Endodermal cell (in vitro differentiated cells): ENCODE measurements at regions not wholly inside any gene's neighbourhood (a gene's known extent, or its start where the extent isn't known, plus 50 kb on each side); places are given as distances from the start of the nearest gene placed in this dataset.

ENCODE experiments used
- DNase-seq: peaks from one replicate; pipeline ENCODE4 v3.0.0-alpha.2; 2017
- H3K27ac ChIP-seq: 2 replicates; pipeline ENCODE4 v1.5.1; 2013; ENCODE audit warnings: mild to moderate bottlenecking, low read depth, low read length, moderate library complexity
- H3K27me3 ChIP-seq: 2 replicates; pipeline ENCODE4 v1.6.1; 2013; ENCODE audit warnings: mild to moderate bottlenecking, low read length, moderate library complexity; ENCODE audit not compliant: insufficient read depth, control insufficient read depth, poor library complexity, severe bottlenecking
- H3K36me3 ChIP-seq: 2 replicates; pipeline ENCODE4 v1.7.0; 2013; ENCODE audit warnings: mild to moderate bottlenecking, low read length, moderate library complexity; ENCODE audit not compliant: control insufficient read depth, insufficient read depth
- H3K4me1 ChIP-seq: one replicate; pipeline ENCODE4 v1.7.0; 2013; ENCODE audit warnings: low read length; ENCODE audit not compliant: control insufficient read depth, insufficient read depth
- H3K4me3 ChIP-seq: 2 replicates; pipeline ENCODE4 v1.5.1; 2013; ENCODE audit warnings: mild to moderate bottlenecking, low read length, moderate library complexity
- H3K9ac ChIP-seq: 2 replicates; pipeline ENCODE4 v1.6.1; 2013; ENCODE audit warnings: mild to moderate bottlenecking, low read length, moderate library complexity; ENCODE audit not compliant: poor library complexity, severe bottlenecking; ENCODE audit errors: extremely low read depth
- H3K9me3 ChIP-seq: 2 replicates; pipeline ENCODE4 v1.6.1; 2013; ENCODE audit warnings: mild to moderate bottlenecking, low read length, moderate library complexity; ENCODE audit not compliant: control insufficient read depth
- H3K27ac Mint-ChIP-seq: 2 replicates; pipeline ENCODE4 v1.8.0; 2020; ENCODE audit warnings: mixed read lengths
- H3K27me3 Mint-ChIP-seq: 2 replicates; pipeline ENCODE4 v1.8.0; 2021; ENCODE audit warnings: mild to moderate bottlenecking, mixed read lengths; ENCODE audit not compliant: insufficient read depth
- H3K36me3 Mint-ChIP-seq: 2 replicates; pipeline ENCODE4 v1.8.0; 2020; ENCODE audit warnings: low read depth, mixed read lengths
- H3K4me1 Mint-ChIP-seq: 2 replicates; pipeline ENCODE4 v1.8.0; 2020; ENCODE audit warnings: mixed read lengths
- H3K4me3 Mint-ChIP-seq: 2 replicates; pipeline ENCODE4 v1.8.0; 2020; ENCODE audit warnings: mild to moderate bottlenecking, moderate library complexity, mixed read lengths
- H3K9me3 Mint-ChIP-seq: 2 replicates; pipeline ENCODE4 v1.8.0; 2020; ENCODE audit warnings: mild to moderate bottlenecking, mixed read lengths
- CTCF ChIP-seq: fragments of 200-600 bp; sonication (generic); conservative IDR thresholded peaks from 2 replicates; pipeline ENCODE4 v1.5.0; 2021; ENCODE audit warnings: antibody characterized with exemption, mild to moderate bottlenecking
- WGBS, 2 experiments: methylation state at CpG; one replicate each; pipeline versions ENCODE4 v1.1.5 to v1.1.7; 2013; ENCODE audit warnings: missing lambda C conversion rate in 2 of 2, mixed read lengths in 1 of 2; ENCODE audit not compliant: insufficient coverage in 1 of 2, insufficient read length in 1 of 2; 5-methylcytosine and 5-hydroxymethylcytosine counted together

GRCh38 chr1:11365744-11366387 lies 92.9 kb downstream of the UBIAD1 start:
- Histone ChIP-seq H3K9ac (no peak overlapping the region), H3K27me3 (no peaks in the 10 kb centered on the region), H3K9me3 (no peaks in the 10 kb centered on the region), H3K4me1 (no peaks in the 10 kb centered on the region), H3K27ac (no peak overlapping the region), H3K4me3 (no peak overlapping the region), H3K36me3 (no peaks in the 10 kb centered on the region)
- no peak overlapping the region for H3K27ac Mint-ChIP-seq
- H3K4me3 Mint-ChIP-seq, result no peak overlapping the region
- no peaks in the 10 kb centered on the region for H3K4me1 Mint-ChIP-seq
- H3K36me3 Mint-ChIP-seq, result no peaks in the 10 kb centered on the region
- DNase-seq, result no peak
- WGBS, 2 experiments, result 91 to 96% methylated on average over 8 to 9 of the region's 9 CpGs
- no peak for TF ChIP-seq CTCF
- H3K27me3 Mint-ChIP-seq, result no peaks in the 10 kb centered on the region
- no peaks in the 10 kb centered on the region for H3K9me3 Mint-ChIP-seq

- H3K4me3 Mint-ChIP-seq, result no peak overlapping the region
- DNase-seq, result no peak
- H3K27me3 Mint-ChIP-seq, result no peaks in the 10 kb centered on the region
- H3K27me3 ChIP-seq, result no peaks in the 10 kb centered on the region
- 71 to 79% methylated on average over 4 to 10 of the region's 10 CpGs for WGBS, 2 experiments
- H3K9ac ChIP-seq, result no peak overlapping the region
- H3K4me1 Mint-ChIP-seq, result no peaks in the 10 kb centered on the region
- no peak overlapping the region for H3K27ac Mint-ChIP-seq
- H3K36me3 Mint-ChIP-seq, result no peaks in the 10 kb centered on the region
- no peaks in the 10 kb centered on the region for H3K9me3 ChIP-seq
- H3K4me3 ChIP-seq, result no peak overlapping the region
- H3K9me3 Mint-ChIP-seq, result no peaks in the 10 kb centered on the region
- no peaks in the 10 kb centered on the region for H3K4me1 ChIP-seq
- H3K36me3 ChIP-seq, result no peaks in the 10 kb centered on the region
- TF ChIP-seq CTCF, result no peak
- no peak overlapping the region for H3K27ac ChIP-seq
These were observed 100.3 kb downstream of the UBIAD1 start for GRCh38 chr1:11373029-11373894.

- no peak for DNase-seq
- no peak for TF ChIP-seq CTCF
- Histone ChIP-seq H3K27me3 (no peaks in the 10 kb centered on the region), H3K27ac (no peak overlapping the region), H3K9ac (no peak overlapping the region), H3K4me1 (no peaks in the 10 kb centered on the region), H3K9me3 (no peaks in the 10 kb centered on the region), H3K36me3 (no peaks in the 10 kb centered on the region), H3K4me3 (no peak overlapping the region)
- Mint-ChIP-seq H3K36me3 (no peaks in the 10 kb centered on the region), H3K4me3 (no peak overlapping the region), H3K4me1 (no peaks in the 10 kb centered on the region), H3K27ac (no peak overlapping the region), H3K27me3 (no peaks in the 10 kb centered on the region), H3K9me3 (no peaks in the 10 kb centered on the region)
- 83 to 89% methylated on average over 5 of the region's 5 CpGs for WGBS, 2 experiments
These were observed 101.1 kb downstream of the UBIAD1 start for GRCh38 chr1:11373895-11374747.
